OCI-LY7 (cell line): ENCODE measurements at regions not wholly inside any gene's neighbourhood (a gene's known extent, or its start where the extent isn't known, plus 50 kb on each side); places are given as distances from the start of the nearest gene placed in this dataset.

ENCODE experiments used
- EZH2phosphoT487 ChIP-seq: fragments of 200-600 bp; sonication (generic); IDR thresholded peaks from 2 replicates; pipeline ENCODE4 v1.6.1; 2018; ENCODE audit warnings: low read depth, borderline replicate concordance, mild to moderate bottlenecking, mixed run types, antibody characterized with exemption, low read length, moderate library complexity, mixed read lengths
- TF ChIP-seq, protein P1 (sequence below): fragments of 200-600 bp; sonication (generic); conservative IDR thresholded peaks from 2 replicates; pipeline ENCODE4 v1.5.1; 2014; ENCODE audit warnings: mild to moderate bottlenecking, antibody characterized with exemption, low read length, moderate library complexity, mixed read lengths

DNA sequence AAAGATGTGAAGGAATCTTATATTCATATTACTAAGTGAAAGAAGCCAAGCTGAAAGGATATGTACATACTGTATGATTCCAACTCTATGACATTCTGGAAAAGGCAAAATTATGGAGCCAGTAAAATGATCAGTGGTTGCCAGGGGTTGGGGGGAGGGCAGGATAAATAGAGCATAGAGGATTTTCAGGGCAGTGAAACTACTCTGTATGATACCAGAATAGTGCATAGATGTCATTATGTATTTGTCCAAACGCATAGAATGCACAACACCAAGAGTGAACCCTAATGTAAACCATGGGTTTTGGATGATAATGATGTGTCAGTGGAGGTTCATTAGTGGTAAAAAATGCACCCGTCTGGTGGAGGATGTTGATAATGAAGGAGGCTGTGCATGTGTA, 71.0 kb upstream of the ZNF423 start:
- TF ChIP-seq, protein P1, sequence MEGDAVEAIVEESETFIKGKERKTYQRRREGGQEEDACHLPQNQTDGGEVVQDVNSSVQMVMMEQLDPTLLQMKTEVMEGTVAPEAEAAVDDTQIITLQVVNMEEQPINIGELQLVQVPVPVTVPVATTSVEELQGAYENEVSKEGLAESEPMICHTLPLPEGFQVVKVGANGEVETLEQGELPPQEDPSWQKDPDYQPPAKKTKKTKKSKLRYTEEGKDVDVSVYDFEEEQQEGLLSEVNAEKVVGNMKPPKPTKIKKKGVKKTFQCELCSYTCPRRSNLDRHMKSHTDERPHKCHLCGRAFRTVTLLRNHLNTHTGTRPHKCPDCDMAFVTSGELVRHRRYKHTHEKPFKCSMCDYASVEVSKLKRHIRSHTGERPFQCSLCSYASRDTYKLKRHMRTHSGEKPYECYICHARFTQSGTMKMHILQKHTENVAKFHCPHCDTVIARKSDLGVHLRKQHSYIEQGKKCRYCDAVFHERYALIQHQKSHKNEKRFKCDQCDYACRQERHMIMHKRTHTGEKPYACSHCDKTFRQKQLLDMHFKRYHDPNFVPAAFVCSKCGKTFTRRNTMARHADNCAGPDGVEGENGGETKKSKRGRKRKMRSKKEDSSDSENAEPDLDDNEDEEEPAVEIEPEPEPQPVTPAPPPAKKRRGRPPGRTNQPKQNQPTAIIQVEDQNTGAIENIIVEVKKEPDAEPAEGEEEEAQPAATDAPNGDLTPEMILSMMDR: no peak
- no peak for TF ChIP-seq EZH2phosphoT487
